ENCODE measurements at regions not wholly inside any gene's neighbourhood (a gene's known extent, or its start where the extent isn't known, plus 50 kb on each side); places are given as distances from the start of the nearest gene placed in this dataset.
"Not testable (repeated sequence)": the region's sequence is repeated elsewhere in the genome, so short reads cannot be mapped to it uniquely, and the experiment has no call there.

DNA sequence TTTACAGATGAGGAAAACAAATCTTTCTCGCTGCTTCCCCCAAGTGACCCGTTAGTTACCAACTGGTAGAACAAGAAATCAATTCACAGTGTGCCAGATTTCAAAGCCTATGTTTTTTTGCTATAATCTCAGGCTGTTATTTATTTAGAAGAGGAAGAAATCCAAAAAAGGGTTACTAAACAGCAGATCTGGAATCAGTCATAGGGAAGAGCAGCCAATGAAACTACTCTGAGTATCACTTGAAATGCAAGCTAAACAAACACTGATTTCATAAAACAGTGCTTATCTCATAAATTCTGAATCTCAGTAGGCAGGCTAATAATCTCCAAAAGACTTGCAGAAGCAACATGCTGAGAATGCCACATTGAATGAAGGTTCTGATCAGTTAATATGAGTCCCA lies 829.5 kb upstream of the ACO1 start:
- TF ChIP-seq, protein P1, sequence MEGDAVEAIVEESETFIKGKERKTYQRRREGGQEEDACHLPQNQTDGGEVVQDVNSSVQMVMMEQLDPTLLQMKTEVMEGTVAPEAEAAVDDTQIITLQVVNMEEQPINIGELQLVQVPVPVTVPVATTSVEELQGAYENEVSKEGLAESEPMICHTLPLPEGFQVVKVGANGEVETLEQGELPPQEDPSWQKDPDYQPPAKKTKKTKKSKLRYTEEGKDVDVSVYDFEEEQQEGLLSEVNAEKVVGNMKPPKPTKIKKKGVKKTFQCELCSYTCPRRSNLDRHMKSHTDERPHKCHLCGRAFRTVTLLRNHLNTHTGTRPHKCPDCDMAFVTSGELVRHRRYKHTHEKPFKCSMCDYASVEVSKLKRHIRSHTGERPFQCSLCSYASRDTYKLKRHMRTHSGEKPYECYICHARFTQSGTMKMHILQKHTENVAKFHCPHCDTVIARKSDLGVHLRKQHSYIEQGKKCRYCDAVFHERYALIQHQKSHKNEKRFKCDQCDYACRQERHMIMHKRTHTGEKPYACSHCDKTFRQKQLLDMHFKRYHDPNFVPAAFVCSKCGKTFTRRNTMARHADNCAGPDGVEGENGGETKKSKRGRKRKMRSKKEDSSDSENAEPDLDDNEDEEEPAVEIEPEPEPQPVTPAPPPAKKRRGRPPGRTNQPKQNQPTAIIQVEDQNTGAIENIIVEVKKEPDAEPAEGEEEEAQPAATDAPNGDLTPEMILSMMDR (IDR thresholded peaks at IDR 0.05; ENCODE audit: borderline replicate concordance, insufficient read depth, low read depth, low read length), result no peak
- no peak overlapping the region for H3K4me3 ChIP-seq (ENCODE audit: low read depth, low read length)

- no peak overlapping the region for H3K4me3 ChIP-seq (ENCODE audit: low read depth, low read length)
- TF ChIP-seq, protein P1 (IDR thresholded peaks at IDR 0.05; ENCODE audit: borderline replicate concordance, insufficient read depth, low read depth, low read length), result no peak
Measured at GRCh38 chr9:31556667-31557463, 827.6 kb upstream of the ACO1 start.

GRCh38 chr9:31572190-31572589 lies 812.3 kb upstream of the ACO1 start:
- not testable (repeated sequence) for H3K4me3 ChIP-seq (ENCODE audit: low read depth, low read length)

GRCh38 chr9:31573561-31573960 lies 810.9 kb upstream of the ACO1 start:
- H3K4me3 ChIP-seq (ENCODE audit: low read depth, low read length), result no peak overlapping the region
- TF ChIP-seq, protein P1 (IDR thresholded peaks at IDR 0.05; ENCODE audit: borderline replicate concordance, insufficient read depth, low read depth, low read length), result no peak

DNA sequence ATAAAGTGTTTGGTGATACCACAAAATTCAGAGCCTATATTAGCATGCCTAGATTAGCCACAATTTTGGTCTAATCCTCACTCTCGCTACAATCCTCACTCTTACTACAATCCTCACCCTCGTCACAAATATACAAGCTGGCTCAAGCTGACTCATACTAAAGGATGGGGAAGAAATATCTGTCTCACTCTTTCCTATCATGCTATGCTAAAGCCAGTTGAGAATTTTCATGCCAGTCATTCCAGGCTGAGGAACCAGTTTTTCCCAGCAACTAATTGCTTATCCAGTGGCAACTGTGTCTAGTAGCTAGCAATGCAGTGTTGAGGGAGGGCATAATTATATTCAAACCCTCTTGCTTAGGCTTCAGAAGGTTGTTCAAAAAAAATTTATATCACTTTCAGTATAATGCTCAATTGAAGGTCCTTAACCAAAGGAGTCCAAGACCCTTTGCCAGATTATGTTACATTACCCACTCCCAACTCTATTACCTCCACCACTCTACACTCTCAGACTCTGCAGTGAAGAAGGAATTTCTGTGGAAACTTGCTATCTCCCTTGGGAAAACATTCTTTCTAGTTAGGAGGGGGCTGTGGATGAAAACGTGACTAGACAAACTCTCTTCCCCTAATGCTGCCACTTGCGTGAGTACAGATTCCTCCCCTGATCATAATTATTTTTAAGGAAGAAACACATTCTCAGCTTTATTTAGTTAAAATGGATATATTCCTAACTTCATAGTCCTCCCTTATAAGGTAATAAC lies 810.3 kb upstream of the ACO1 start:
- TF ChIP-seq, protein P1 (IDR thresholded peaks at IDR 0.05; ENCODE audit: borderline replicate concordance, insufficient read depth, low read depth, low read length), result no peak
- H3K4me3 ChIP-seq (ENCODE audit: low read depth, low read length), result no peak overlapping the region

DNA sequence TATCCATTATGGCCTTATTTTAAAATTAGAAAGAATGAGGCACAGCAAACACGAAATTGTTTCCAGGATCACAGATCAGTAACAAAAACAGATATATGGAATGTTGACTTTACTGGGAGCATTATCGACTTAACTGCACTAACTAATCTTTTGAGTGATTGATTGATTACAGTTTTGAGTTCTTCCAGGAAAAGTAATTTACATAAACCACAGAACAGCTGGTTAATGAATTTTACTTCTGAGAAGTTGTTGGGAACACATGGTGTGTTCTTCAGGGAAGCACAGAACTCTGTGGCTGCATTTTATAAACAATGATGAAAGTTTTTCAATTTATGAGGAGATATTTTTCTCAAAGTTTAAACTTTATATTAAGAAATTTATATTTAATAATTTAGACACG lies 802.4 kb upstream of the ACO1 start:
- no peak overlapping the region for H3K4me3 ChIP-seq (ENCODE audit: low read depth, low read length)
- TF ChIP-seq, protein P1 (IDR thresholded peaks at IDR 0.05; ENCODE audit: borderline replicate concordance, insufficient read depth, low read depth, low read length), result no peak

DNA sequence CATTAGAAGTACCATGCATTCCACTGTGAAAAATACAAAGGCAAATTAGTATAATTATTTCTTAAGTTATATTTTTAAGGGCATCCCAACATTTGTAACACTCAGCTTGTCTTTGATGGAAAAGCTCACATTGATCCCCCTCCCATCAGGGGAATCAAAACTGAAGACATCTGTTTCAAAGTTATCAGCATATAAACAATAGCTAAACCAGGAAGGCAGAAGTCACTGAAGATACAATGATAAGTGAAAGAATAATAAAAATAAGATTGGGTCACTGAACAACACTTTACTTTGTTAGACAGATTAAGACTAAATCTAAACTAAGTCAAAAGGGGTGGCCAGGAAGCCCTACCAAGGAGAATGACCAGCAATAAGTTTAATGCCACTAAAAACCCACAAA lies 801.9 kb upstream of the ACO1 start:
- H3K4me3 ChIP-seq (ENCODE audit: low read depth, low read length), result no peak overlapping the region
- TF ChIP-seq, protein P1 (IDR thresholded peaks at IDR 0.05; ENCODE audit: borderline replicate concordance, insufficient read depth, low read depth, low read length), result no peak

Measured in GM12875 (cell line).